ENCODE measurements at regions not wholly inside any gene's neighbourhood (a gene's known extent, or its start where the extent isn't known, plus 50 kb on each side); places are given as distances from the start of the nearest gene placed in this dataset.

DNA sequence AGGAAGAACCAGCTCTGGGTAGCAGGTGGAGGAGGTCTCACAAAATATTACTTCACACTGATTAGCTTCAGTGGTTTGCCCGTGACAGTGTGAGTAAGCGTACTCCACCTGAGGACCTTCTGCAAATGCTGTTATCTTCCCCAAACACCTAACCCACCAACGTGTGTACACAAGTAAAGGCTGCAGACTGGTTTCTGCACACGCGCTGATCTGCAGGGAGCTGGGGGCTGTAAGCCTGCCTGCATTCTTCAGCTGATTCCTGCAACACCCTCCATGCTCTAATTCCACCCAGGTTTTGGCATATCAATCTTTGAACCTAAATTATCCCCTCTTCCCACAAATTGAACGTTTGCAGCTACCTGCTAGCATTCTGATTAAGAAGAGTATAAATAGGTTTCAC, 820.2 kb downstream of the TRIML1 start:
- Histone ChIP-seq H3K4me3 (ENCODE audit: low read depth in 2 of 2, low read length in 2 of 2) (no peak overlapping the region), H3K27ac (ENCODE audit: low read length) (no peak overlapping the region), H3K4me1 (ENCODE audit: control insufficient read depth, insufficient read depth, low read length) (no peaks in the 10 kb centered on the region), H3K36me3 (ENCODE audit: control insufficient read depth, insufficient read depth, low read length) (no peaks in the 10 kb centered on the region), H3K9me3 (ENCODE audit: control insufficient read depth, insufficient read depth, low read depth, low read length) (no peaks in the 10 kb centered on the region), H3K27me3 (ENCODE audit: control insufficient read depth, insufficient read depth, low read length) (no peaks in the 10 kb centered on the region)
- TF ChIP-seq, protein P1, sequence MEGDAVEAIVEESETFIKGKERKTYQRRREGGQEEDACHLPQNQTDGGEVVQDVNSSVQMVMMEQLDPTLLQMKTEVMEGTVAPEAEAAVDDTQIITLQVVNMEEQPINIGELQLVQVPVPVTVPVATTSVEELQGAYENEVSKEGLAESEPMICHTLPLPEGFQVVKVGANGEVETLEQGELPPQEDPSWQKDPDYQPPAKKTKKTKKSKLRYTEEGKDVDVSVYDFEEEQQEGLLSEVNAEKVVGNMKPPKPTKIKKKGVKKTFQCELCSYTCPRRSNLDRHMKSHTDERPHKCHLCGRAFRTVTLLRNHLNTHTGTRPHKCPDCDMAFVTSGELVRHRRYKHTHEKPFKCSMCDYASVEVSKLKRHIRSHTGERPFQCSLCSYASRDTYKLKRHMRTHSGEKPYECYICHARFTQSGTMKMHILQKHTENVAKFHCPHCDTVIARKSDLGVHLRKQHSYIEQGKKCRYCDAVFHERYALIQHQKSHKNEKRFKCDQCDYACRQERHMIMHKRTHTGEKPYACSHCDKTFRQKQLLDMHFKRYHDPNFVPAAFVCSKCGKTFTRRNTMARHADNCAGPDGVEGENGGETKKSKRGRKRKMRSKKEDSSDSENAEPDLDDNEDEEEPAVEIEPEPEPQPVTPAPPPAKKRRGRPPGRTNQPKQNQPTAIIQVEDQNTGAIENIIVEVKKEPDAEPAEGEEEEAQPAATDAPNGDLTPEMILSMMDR (IDR thresholded peaks at IDR 0.05), result no peak
- no peak for TF ChIP-seq POLR2AphosphoS5 (IDR thresholded peaks at IDR 0.05; ENCODE audit: low read depth, low read length)
- TF ChIP-seq SIN3A (IDR thresholded peaks at IDR 0.05; ENCODE audit: borderline replicate concordance, insufficient read depth, low read depth, low read length), result no peak
- no peak for TF ChIP-seq TCF7L2 (IDR thresholded peaks at IDR 0.05; ENCODE audit: low read depth, low read length)
- TF ChIP-seq, protein P2, sequence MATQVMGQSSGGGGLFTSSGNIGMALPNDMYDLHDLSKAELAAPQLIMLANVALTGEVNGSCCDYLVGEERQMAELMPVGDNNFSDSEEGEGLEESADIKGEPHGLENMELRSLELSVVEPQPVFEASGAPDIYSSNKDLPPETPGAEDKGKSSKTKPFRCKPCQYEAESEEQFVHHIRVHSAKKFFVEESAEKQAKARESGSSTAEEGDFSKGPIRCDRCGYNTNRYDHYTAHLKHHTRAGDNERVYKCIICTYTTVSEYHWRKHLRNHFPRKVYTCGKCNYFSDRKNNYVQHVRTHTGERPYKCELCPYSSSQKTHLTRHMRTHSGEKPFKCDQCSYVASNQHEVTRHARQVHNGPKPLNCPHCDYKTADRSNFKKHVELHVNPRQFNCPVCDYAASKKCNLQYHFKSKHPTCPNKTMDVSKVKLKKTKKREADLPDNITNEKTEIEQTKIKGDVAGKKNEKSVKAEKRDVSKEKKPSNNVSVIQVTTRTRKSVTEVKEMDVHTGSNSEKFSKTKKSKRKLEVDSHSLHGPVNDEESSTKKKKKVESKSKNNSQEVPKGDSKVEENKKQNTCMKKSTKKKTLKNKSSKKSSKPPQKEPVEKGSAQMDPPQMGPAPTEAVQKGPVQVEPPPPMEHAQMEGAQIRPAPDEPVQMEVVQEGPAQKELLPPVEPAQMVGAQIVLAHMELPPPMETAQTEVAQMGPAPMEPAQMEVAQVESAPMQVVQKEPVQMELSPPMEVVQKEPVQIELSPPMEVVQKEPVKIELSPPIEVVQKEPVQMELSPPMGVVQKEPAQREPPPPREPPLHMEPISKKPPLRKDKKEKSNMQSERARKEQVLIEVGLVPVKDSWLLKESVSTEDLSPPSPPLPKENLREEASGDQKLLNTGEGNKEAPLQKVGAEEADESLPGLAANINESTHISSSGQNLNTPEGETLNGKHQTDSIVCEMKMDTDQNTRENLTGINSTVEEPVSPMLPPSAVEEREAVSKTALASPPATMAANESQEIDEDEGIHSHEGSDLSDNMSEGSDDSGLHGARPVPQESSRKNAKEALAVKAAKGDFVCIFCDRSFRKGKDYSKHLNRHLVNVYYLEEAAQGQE (IDR thresholded peaks at IDR 0.05; ENCODE audit: insufficient read depth in 1 of 2, low read depth in 2 of 2, low read length in 1 of 2), result no peak
- DNase-seq (ENCODE audit: low read depth, low spot score) (no peak), ATAC-seq (no peak)
- POLR2A ChIA-PET, result no interaction called here
- intact Hi-C loops (cut with micrococcal nuclease; ENCODE audit: unreplicated experiment) (no loop called here), in situ Hi-C loops (cut with HindIII; ENCODE audit: low pct_unique_long_range_greater_than_20kb, low sequenced_read_pairs) (no loop called here)
- no TSS peak for BruUV-seq (replicated peaks)
- CTCF ChIA-PET, result no interaction called here

DNA sequence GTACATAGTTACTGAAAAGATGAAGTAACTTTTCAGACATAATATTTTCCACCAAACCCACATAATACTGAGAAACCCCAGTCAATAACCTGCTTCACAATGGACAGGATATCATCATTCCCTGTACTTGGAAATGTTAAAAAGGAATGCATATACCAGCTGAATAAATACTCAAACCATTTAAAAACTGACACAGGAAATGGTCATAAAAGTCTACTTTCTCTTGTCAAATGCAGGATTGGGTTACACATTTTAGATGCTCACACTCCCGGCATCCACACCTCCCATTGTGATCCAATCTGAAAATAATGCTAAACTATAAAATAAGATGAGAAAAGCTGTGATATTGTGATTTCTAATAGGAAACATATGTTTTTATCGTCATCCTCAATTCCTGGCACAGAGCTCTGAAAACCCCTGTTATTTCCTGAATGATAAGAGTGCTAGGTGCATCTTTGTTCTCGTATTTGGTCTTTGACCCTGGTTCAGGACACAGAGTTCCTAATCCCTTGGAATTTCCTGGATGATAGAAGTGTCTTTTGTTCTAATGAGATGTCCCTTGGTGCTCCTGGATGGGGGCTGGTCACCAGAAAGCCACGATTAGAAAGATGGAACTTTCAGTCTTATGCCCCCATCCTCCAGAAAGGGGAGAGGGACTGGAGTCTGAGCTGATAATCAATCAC, 821.3 kb downstream of the TRIML1 start:
- in situ Hi-C loops (cut with HindIII; ENCODE audit: low pct_unique_long_range_greater_than_20kb, low sequenced_read_pairs) (no loop called here), intact Hi-C loops (cut with micrococcal nuclease; ENCODE audit: unreplicated experiment) (no loop called here)
- no peak for ATAC-seq
- H3K4me3 ChIP-seq (ENCODE audit: low read depth in 2 of 2, low read length in 2 of 2), result no peak overlapping the region
- no peak for TF ChIP-seq TCF7L2 (IDR thresholded peaks at IDR 0.05; ENCODE audit: low read depth, low read length)
- TF ChIP-seq POLR2AphosphoS5 (IDR thresholded peaks at IDR 0.05; ENCODE audit: low read depth, low read length), result no peak
- TF ChIP-seq, protein P1 (IDR thresholded peaks at IDR 0.05), result no peak
- no peak overlapping the region for H3K27ac ChIP-seq (ENCODE audit: low read length)
- no TSS peak for BruUV-seq (replicated peaks)
- POLR2A ChIA-PET, result no interaction called here
- CTCF ChIA-PET, result no interaction called here
- no peaks in the 10 kb centered on the region for H3K27me3 ChIP-seq (ENCODE audit: control insufficient read depth, insufficient read depth, low read length)
- H3K9me3 ChIP-seq (ENCODE audit: control insufficient read depth, insufficient read depth, low read depth, low read length), result no peaks in the 10 kb centered on the region
- no peaks in the 10 kb centered on the region for H3K4me1 ChIP-seq (ENCODE audit: control insufficient read depth, insufficient read depth, low read length)
- no peak for DNase-seq (ENCODE audit: low read depth, low spot score)
- no peaks in the 10 kb centered on the region for H3K36me3 ChIP-seq (ENCODE audit: control insufficient read depth, insufficient read depth, low read length)
